GM20000 (cell line): ENCODE measurements at regions not wholly inside any gene's neighbourhood (a gene's known extent, or its start where the extent isn't known, plus 50 kb on each side); places are given as distances from the start of the nearest gene placed in this dataset.
"Not testable (repeated sequence)": the region's sequence is repeated elsewhere in the genome, so short reads cannot be mapped to it uniquely, and the experiment has no call there.

Experiments
- DNase-seq: peaks from one replicate; pipeline ENCODE4 v3.0.0; 2012; ENCODE audit warnings: low spot score
- TF ChIP-seq, protein P1 (sequence below): IDR thresholded peaks from 2 replicates; pipeline ENCODE4 v1.5.1; 2012; ENCODE audit warnings: mild to moderate bottlenecking, control low read depth; ENCODE audit errors: extremely low read depth, missing control alignments

- no peak for DNase-seq
- TF ChIP-seq, protein P1, sequence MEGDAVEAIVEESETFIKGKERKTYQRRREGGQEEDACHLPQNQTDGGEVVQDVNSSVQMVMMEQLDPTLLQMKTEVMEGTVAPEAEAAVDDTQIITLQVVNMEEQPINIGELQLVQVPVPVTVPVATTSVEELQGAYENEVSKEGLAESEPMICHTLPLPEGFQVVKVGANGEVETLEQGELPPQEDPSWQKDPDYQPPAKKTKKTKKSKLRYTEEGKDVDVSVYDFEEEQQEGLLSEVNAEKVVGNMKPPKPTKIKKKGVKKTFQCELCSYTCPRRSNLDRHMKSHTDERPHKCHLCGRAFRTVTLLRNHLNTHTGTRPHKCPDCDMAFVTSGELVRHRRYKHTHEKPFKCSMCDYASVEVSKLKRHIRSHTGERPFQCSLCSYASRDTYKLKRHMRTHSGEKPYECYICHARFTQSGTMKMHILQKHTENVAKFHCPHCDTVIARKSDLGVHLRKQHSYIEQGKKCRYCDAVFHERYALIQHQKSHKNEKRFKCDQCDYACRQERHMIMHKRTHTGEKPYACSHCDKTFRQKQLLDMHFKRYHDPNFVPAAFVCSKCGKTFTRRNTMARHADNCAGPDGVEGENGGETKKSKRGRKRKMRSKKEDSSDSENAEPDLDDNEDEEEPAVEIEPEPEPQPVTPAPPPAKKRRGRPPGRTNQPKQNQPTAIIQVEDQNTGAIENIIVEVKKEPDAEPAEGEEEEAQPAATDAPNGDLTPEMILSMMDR = no peak
These were observed 650.9 kb upstream of the SEMA6D start for GRCh38 chr15:47066392-47066791.

- not testable (repeated sequence) for DNase-seq
These were observed 639.5 kb upstream of the SEMA6D start for GRCh38 chr15:47077846-47078245.

DNA sequence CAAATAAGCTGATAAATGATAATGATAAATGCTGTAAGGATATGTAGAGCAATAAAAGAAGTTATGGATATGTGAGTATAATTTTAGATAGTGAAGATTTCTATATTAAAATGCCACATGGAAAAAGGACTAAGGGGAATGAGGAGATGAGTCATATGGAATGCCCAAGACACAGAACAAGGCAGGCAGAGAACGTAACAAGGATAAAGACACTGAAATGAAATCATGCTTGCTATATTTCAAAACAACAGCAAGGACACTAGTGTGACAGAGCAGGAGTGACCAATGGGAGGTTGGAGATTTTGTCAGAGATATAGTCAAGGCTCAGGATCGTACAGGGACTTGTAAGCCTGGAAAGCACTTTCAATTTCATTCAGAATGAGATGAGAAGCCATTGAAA, 621.5 kb upstream of the SEMA6D start:
- no peak for DNase-seq

DNA sequence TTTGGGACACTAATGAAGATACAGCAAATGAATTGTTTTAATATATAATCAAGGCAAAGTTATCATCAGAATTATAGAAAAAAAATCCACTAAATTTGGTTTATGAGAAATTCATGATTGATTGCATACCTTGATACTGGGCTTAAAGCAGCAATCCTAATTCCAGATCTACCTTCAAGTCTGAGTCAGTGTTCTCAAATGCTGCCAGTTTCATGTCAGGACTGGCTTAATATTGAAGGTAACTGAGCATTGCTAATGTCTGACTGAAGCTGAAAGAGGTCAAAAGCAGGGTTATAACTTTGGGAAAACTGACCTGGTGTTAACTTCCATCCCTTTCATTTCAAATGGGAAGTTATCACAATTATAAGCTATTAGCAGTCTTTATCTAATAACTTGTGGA, 618.8 kb upstream of the SEMA6D start:
- DNase-seq = not testable (repeated sequence)

More for the DNA sequence above, 621.5 kb upstream of the SEMA6D start:
- TF ChIP-seq, protein P1 = no peak

GRCh38 chr15:47099801-47100200, 617.5 kb upstream of the SEMA6D start:
- DNase-seq = not testable (repeated sequence)

DNA sequence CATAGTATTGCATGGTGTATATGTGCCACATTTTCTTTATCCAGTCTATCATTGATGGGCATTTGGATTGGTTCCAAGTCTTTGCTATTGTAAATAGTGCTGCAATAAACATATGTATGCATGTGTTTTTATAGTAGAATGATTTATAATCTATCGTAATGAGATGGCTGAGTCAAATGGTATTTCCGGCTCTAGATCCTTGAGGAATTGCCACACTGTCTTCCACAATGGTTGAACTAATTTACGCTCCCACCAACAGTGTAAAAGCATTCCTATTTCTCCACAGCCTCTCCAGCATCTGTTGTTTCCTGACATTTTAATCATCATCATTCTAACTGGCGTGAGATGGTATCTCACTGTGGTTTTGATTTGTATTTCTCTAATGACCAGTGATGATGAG, 608.5 kb upstream of the SEMA6D start:
- not testable (repeated sequence) for DNase-seq

DNA sequence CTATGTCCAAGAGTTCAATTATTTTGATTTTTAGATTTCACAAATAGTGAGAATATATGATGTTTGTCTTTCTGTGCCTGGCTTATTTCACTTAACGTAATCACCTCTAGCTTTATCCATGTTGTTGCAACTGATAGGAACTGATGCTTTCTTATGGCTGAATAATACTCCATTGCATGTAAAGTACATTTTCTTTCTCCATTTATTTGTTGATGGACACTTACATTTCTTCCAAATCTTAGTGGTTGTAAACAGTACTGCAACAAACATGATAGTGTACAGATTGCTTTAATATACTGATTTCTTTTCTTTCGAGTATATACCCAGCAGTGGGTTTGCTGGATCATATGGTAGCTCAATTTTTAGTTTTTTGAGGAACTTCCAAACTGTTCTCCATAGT, 600.6 kb upstream of the SEMA6D start:
- TF ChIP-seq, protein P1 = no peak

DNA sequence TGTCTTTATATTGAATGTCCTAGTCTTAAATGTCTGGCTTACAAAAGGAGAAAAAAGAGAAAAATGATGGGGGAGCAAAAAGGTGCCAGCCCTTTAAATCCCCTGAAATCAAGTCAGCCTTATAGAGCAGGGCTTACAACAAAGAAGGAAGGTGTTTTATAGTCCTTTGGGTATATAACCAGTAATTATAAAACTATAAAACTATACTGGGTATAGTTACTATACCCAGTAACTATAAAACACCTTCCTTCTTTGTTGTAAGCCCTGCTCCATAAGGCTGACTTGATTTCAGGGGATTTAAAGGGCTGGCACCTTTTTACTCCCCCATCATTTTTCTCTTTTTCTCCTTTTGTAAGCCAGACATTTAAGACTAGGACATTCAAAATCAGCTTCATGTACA, 598.0 kb upstream of the SEMA6D start:
- no peak for DNase-seq
- TF ChIP-seq, protein P1 = no peak

More for the DNA sequence above, 600.6 kb upstream of the SEMA6D start:
- no peak for DNase-seq

- TF ChIP-seq, protein P1 = no peak
- DNase-seq = no peak
These were observed 592.7 kb upstream of the SEMA6D start for GRCh38 chr15:47124430-47125102.

DNA sequence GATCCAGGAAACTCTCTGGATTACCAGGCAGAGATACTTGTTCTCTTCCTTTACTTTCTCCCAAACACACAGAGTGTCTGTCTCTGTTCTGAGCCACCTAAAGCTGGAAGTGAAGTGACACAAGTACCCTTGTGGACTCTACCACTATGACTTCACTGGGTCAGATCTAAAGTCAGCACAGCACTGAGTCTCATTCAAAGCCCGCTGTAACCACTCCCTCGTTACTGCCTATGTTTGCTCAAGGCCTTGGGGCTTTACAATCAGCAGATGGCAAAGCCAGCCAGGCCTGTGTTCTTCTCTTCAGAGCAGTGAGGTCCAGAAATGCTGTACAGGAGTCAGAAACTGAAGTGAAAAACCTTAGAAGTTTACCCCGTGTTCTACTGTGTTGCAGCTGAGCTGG, 588.3 kb upstream of the SEMA6D start:
- DNase-seq = no peak
- TF ChIP-seq, protein P1 = no peak

- DNase-seq = not testable (repeated sequence)
These were observed 585.9 kb upstream of the SEMA6D start for GRCh38 chr15:47131450-47131849.
